Panc1 (cell line): ENCODE measurements at regions not wholly inside any gene's neighbourhood (a gene's known extent, or its start where the extent isn't known, plus 50 kb on each side); places are given as distances from the start of the nearest gene placed in this dataset.

Source experiments
- ATAC-seq: fragments of 200-7000 bp; cut with Tn5 transposase; 2 replicates; pipeline ENCODE4 v1.9.1; 2020; ENCODE audit warnings: mild to moderate bottlenecking, moderate library complexity
- BruUV-seq: library from RNA; stranded (reverse); fragments of 400-500 nt; replicated peaks from 2 replicates; lab custom pipeline; 2021; lab: Mats Ljungman, UMichigan
- CTCF ChIA-PET: fragments of 300-600 bp; sonication (Branson Sonifier 250); formaldehyde crosslinking; loops from one replicate; lab custom pipeline; 2022; ENCODE audit warnings: antibody characterized with exemption; lab: Charles Lee
- POLR2A ChIA-PET: fragments of 300-600 bp; sonication (Branson Sonifier 250); formaldehyde crosslinking; loops from one replicate; lab custom pipeline; 2022; ENCODE audit warnings: antibody characterized with exemption; lab: Charles Lee
- DNase-seq: peaks from one replicate; pipeline ENCODE4 v3.0.0-alpha.2; 2010; ENCODE audit warnings: low read depth, low spot score
- H3K27ac ChIP-seq: 2 replicates; pipeline ENCODE4 v1.5.1; 2011; ENCODE audit warnings: mild to moderate bottlenecking, low read length, inconsistent platforms
- H3K27me3 ChIP-seq: fragments of 200-500 bp; sonication (Bioruptor generic); 2 replicates; pipeline ENCODE4 v1.6.0; 2014; ENCODE audit warnings: low read length, inconsistent platforms; ENCODE audit not compliant: control insufficient read depth, insufficient read depth
- H3K36me3 ChIP-seq: fragments of 200-500 bp; sonication (Bioruptor generic); 2 replicates; pipeline ENCODE4 v1.5.1; 2014; ENCODE audit warnings: inconsistent platforms, mild to moderate bottlenecking, low read length, moderate library complexity; ENCODE audit not compliant: control insufficient read depth, insufficient read depth
- H3K4me1 ChIP-seq: 2 replicates; pipeline ENCODE4 v1.5.1; 2011; ENCODE audit warnings: inconsistent platforms, mild to moderate bottlenecking, low read length, moderate library complexity; ENCODE audit not compliant: control insufficient read depth, insufficient read depth
- H3K4me3 ChIP-seq, 2 experiments: 2 replicates each; pipeline ENCODE4 v1.5.1; 2011 to 2012; ENCODE audit warnings: low read depth in 2 of 2, low read length in 2 of 2, mild to moderate bottlenecking in 2 of 2, inconsistent platforms in 1 of 2, moderate library complexity in 1 of 2
- H3K9me3 ChIP-seq: fragments of 200-500 bp; sonication (Bioruptor generic); 2 replicates; pipeline ENCODE4 v1.5.1; 2014; ENCODE audit warnings: low read depth, mild to moderate bottlenecking, inconsistent platforms, low read length, moderate library complexity; ENCODE audit not compliant: control insufficient read depth, insufficient read depth
- POLR2AphosphoS5 ChIP-seq: IDR thresholded peaks from 2 replicates; pipeline ENCODE4 v1.6.1; 2012; ENCODE audit warnings: mild to moderate bottlenecking, low read depth, low read length, moderate library complexity
- SIN3A ChIP-seq: IDR thresholded peaks from 2 replicates; pipeline ENCODE4 v1.6.1; 2012; ENCODE audit warnings: low read depth, mild to moderate bottlenecking, low read length, moderate library complexity, borderline replicate concordance; ENCODE audit not compliant: insufficient read depth
- in situ Hi-C: cut with HindIII; loops from 2 replicates; pipeline ENCODE4 v1.10.0; 2016; ENCODE audit warnings: low sequenced_read_pairs, low pct_unique_long_range_greater_than_20kb
- intact Hi-C: fragments of 100-400 bp; cut with micrococcal nuclease; formaldehyde crosslinking; loops from one replicate; pipeline ENCODE4 v1.10.0; 2022; ENCODE audit not compliant: unreplicated experiment
- TF ChIP-seq, protein P1 (sequence below): fragments of 450-650 bp; IDR thresholded peaks from 2 replicates; pipeline ENCODE4 v1.5.1; 2017; ENCODE audit warnings: mild to moderate bottlenecking

DNA sequence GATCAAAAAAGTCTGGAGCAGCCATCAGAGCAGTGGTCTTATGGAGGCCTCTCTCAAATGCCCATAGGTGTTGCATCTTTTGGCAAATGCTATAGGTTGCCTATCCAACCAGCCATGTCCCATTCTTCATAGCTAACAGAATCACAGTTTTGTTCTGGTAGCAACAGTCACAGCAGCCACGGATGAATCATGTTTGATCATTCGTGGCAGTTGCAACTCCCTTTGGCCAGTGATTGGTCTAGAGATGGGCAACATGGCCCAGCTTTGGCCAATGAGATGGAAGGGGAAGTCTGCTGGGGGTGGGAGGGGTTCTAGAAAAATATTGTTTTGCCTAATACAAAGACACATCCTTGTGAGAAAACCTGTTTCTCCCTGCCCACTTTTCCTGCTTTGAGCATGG, 50.3 kb upstream of the PPP2R3A start:
- intact Hi-C loops (no loop called here), in situ Hi-C loops (no loop called here)
- Histone ChIP-seq H3K27me3 (no peaks in the 10 kb centered on the region), H3K9me3 (no peaks in the 10 kb centered on the region), H3K27ac (no peak overlapping the region), H3K4me3 (no peak overlapping the region), H3K36me3 (no peaks in the 10 kb centered on the region), H3K4me1 (no peaks in the 10 kb centered on the region)
- TF ChIP-seq, protein P1, sequence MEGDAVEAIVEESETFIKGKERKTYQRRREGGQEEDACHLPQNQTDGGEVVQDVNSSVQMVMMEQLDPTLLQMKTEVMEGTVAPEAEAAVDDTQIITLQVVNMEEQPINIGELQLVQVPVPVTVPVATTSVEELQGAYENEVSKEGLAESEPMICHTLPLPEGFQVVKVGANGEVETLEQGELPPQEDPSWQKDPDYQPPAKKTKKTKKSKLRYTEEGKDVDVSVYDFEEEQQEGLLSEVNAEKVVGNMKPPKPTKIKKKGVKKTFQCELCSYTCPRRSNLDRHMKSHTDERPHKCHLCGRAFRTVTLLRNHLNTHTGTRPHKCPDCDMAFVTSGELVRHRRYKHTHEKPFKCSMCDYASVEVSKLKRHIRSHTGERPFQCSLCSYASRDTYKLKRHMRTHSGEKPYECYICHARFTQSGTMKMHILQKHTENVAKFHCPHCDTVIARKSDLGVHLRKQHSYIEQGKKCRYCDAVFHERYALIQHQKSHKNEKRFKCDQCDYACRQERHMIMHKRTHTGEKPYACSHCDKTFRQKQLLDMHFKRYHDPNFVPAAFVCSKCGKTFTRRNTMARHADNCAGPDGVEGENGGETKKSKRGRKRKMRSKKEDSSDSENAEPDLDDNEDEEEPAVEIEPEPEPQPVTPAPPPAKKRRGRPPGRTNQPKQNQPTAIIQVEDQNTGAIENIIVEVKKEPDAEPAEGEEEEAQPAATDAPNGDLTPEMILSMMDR = no peak
- TF ChIP-seq SIN3A (no peak), POLR2AphosphoS5 (no peak)
- DNase-seq (no peak), ATAC-seq (no peak)
- ChIA-PET CTCF (no interaction called here), POLR2A (no interaction called here)
- BruUV-seq = no TSS peak
